ENCODE measurements at regions not wholly inside any gene's neighbourhood (a gene's known extent, or its start where the extent isn't known, plus 50 kb on each side); places are given as distances from the start of the nearest gene placed in this dataset.

DNA sequence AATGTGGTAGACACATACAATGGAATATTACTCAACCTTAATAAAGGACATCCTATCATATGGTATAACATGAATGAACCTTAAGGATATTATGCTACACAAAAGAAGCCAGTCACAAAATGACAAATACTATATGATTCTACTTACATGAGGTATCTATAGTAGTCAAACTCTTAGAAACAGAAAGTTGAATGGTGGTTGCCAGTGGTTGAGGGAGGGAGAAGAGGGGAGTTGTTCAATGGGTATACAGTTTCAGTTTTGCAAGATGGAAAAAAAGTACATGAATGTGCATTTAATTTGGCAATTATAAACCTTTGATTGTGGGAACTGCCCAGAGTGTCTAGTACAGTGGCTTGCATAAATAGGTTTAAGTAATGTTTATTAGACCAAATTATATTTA is 473.3 kb upstream of the ZNF608 start:
- Histone ChIP-seq H3K27me3 (ENCODE audit: control insufficient read depth in 1 of 2, insufficient read depth in 2 of 2, low read length in 2 of 2) (no peaks in the 10 kb centered on the region), H3K4me1 (ENCODE audit: insufficient read depth, low read length) (no peaks in the 10 kb centered on the region), H3K4me3 (ENCODE audit: low read length) (no peak overlapping the region), H3K36me3 (ENCODE audit: insufficient read depth, low read length) (no peaks in the 10 kb centered on the region), H3K9me3 (ENCODE audit: control insufficient read depth in 1 of 2, insufficient read depth in 1 of 2, low read length in 2 of 2) (no peaks in the 10 kb centered on the region), H3K27ac (ENCODE audit: low read depth in 1 of 2, low read length in 2 of 2) (no peak overlapping the region)
- Mint-ChIP-seq H3K4me1 (ENCODE audit: low read depth) (no peaks in the 10 kb centered on the region), H3K27me3 (no peaks in the 10 kb centered on the region), H3K9me3 (peaks cover 3% of the 10 kb centered on the region), H3K36me3 (ENCODE audit: low read depth) (no peaks in the 10 kb centered on the region), H3K27ac (no peak overlapping the region), H3K4me3 (no peak overlapping the region)
- POLR2A ChIA-PET, result no interaction called here
- DNase-seq (no peak), ATAC-seq (ENCODE audit: poor library complexity) (no peak)
- intact Hi-C loops (cut with DNase I, micrococcal nuclease), result no loop called here
- TF ChIP-seq, protein P1, sequence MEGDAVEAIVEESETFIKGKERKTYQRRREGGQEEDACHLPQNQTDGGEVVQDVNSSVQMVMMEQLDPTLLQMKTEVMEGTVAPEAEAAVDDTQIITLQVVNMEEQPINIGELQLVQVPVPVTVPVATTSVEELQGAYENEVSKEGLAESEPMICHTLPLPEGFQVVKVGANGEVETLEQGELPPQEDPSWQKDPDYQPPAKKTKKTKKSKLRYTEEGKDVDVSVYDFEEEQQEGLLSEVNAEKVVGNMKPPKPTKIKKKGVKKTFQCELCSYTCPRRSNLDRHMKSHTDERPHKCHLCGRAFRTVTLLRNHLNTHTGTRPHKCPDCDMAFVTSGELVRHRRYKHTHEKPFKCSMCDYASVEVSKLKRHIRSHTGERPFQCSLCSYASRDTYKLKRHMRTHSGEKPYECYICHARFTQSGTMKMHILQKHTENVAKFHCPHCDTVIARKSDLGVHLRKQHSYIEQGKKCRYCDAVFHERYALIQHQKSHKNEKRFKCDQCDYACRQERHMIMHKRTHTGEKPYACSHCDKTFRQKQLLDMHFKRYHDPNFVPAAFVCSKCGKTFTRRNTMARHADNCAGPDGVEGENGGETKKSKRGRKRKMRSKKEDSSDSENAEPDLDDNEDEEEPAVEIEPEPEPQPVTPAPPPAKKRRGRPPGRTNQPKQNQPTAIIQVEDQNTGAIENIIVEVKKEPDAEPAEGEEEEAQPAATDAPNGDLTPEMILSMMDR (IDR thresholded peaks at IDR 0.05), result no peak
- CTCF ChIA-PET, result no interaction called here

DNA sequence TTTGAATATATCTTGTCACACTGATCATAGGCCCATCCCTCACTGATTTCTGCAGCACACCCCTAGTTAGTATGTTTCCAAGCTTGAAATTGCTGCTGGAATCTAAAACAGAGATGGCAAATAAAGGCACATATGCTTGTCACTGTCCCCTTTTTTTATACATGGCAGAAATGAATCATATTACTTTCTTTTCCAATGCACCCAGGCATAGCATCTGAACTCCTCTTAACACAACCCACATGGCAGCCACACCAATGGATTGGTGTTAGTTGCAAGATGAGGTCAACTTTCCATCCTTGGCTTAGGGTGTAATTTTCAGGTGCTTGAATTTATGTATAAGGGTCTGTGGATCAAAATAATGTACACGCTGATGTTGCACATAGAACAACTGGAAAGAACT is 473.8 kb upstream of the ZNF608 start:
- Mint-ChIP-seq H3K36me3 (ENCODE audit: low read depth) (no peaks in the 10 kb centered on the region), H3K4me3 (no peak overlapping the region), H3K4me1 (ENCODE audit: low read depth) (no peaks in the 10 kb centered on the region), H3K27me3 (no peaks in the 10 kb centered on the region), H3K27ac (no peak overlapping the region), H3K9me3 (peaks cover 3% of the 10 kb centered on the region)
- DNase-seq (no peak), ATAC-seq (ENCODE audit: poor library complexity) (no peak)
- H3K4me3 ChIP-seq (ENCODE audit: low read length), result no peak overlapping the region
- TF ChIP-seq, protein P1 (IDR thresholded peaks at IDR 0.05), result no peak
- H3K4me1 ChIP-seq (ENCODE audit: insufficient read depth, low read length), result no peaks in the 10 kb centered on the region
- no peaks in the 10 kb centered on the region for H3K27me3 ChIP-seq (ENCODE audit: control insufficient read depth in 1 of 2, insufficient read depth in 2 of 2, low read length in 2 of 2)
- no peak overlapping the region for H3K27ac ChIP-seq (ENCODE audit: low read depth in 1 of 2, low read length in 2 of 2)
- ChIA-PET CTCF (no interaction called here), POLR2A (no interaction called here)
- H3K9me3 ChIP-seq (ENCODE audit: control insufficient read depth in 1 of 2, insufficient read depth in 1 of 2, low read length in 2 of 2), result peaks cover 0 to under 1% of the 10 kb centered on the region in 2 experiments
- intact Hi-C loops (cut with DNase I, micrococcal nuclease), result no loop called here
- no peaks in the 10 kb centered on the region for H3K36me3 ChIP-seq (ENCODE audit: insufficient read depth, low read length)

DNA sequence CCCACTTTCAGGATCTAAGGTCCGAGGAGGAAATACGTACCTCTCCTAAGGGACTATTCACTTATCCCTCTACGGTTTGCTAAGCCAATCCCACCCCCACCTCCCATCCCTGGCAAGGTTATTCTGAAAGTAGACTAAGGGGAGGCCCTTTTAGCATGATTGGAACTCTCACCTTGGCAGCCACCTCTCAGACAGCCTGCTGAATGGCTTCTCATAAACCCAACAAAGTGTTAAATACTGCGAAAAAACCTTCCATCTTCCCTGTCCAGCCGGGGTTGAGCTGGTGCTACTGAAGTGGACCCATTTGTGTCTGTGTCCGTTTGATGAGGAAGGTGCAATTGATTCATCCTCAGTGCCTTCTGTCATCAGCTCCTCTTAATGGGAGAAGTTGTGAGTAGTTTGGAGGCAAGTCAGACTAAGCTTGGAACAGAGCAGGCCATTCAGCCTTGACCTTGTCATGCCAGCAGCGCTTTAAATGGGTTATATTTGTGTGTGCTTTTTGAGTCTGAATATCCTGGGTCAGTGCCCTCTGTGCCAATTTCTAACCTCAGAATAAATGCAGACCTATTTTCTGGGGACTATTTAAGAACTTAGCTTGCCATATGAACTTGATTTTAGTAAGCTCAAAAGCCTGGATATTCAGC is 476.3 kb upstream of the ZNF608 start:
- DNase-seq (no peak), ATAC-seq (ENCODE audit: poor library complexity) (no peak)
- Histone ChIP-seq H3K36me3 (ENCODE audit: insufficient read depth, low read length) (no peaks in the 10 kb centered on the region), H3K4me1 (ENCODE audit: insufficient read depth, low read length) (no peaks in the 10 kb centered on the region), H3K9me3 (ENCODE audit: control insufficient read depth in 1 of 2, insufficient read depth in 1 of 2, low read length in 2 of 2) (peaks cover 0 to 4% of the 10 kb centered on the region in 2 experiments), H3K4me3 (ENCODE audit: low read length) (no peak overlapping the region), H3K27ac (ENCODE audit: low read depth in 1 of 2, low read length in 2 of 2) (no peak overlapping the region), H3K27me3 (ENCODE audit: control insufficient read depth in 1 of 2, insufficient read depth in 2 of 2, low read length in 2 of 2) (no peaks in the 10 kb centered on the region)
- H3K27ac Mint-ChIP-seq, result no peak overlapping the region
- intact Hi-C loops (cut with DNase I, micrococcal nuclease), result no loop called here
- POLR2A ChIA-PET, result no interaction called here
- H3K4me3 Mint-ChIP-seq, result no peak overlapping the region
- H3K27me3 Mint-ChIP-seq, result no peaks in the 10 kb centered on the region
- CTCF ChIA-PET, result no interaction called here
- no peaks in the 10 kb centered on the region for H3K4me1 Mint-ChIP-seq (ENCODE audit: low read depth)
- peaks cover 2% of the 10 kb centered on the region for H3K9me3 Mint-ChIP-seq
- TF ChIP-seq, protein P1 (IDR thresholded peaks at IDR 0.05), result no peak
- no peaks in the 10 kb centered on the region for H3K36me3 Mint-ChIP-seq (ENCODE audit: low read depth)

Measured in CD4-positive, alpha-beta T cell (primary cell).